HL-60 (cell line): ENCODE measurements at regions not wholly inside any gene's neighbourhood (a gene's known extent, or its start where the extent isn't known, plus 50 kb on each side); places are given as distances from the start of the nearest gene placed in this dataset.

Source experiments
- CTCF ChIP-seq: IDR thresholded peaks from one replicate; pipeline ENCODE4 v1.5.1; 2011; ENCODE audit warnings: low read length, control low read depth, inconsistent platforms; ENCODE audit not compliant: insufficient read depth
- POLR2AphosphoS5 ChIP-seq: IDR thresholded peaks from 2 replicates; pipeline ENCODE4 v1.6.1; 2012; ENCODE audit warnings: low read depth
- SPI1 ChIP-seq: IDR thresholded peaks from 2 replicates; pipeline ENCODE4 v1.6.1; 2012; ENCODE audit warnings: low read depth, mild to moderate bottlenecking, borderline replicate concordance
- TF ChIP-seq, protein P1 (sequence below): IDR thresholded peaks from 2 replicates; pipeline ENCODE4 v1.6.1; 2012; ENCODE audit warnings: low read depth; ENCODE audit not compliant: insufficient replicate concordance

- TF ChIP-seq CTCF: no peak
- TF ChIP-seq SPI1: no peak
- TF ChIP-seq POLR2AphosphoS5: no peak
- TF ChIP-seq, protein P1, sequence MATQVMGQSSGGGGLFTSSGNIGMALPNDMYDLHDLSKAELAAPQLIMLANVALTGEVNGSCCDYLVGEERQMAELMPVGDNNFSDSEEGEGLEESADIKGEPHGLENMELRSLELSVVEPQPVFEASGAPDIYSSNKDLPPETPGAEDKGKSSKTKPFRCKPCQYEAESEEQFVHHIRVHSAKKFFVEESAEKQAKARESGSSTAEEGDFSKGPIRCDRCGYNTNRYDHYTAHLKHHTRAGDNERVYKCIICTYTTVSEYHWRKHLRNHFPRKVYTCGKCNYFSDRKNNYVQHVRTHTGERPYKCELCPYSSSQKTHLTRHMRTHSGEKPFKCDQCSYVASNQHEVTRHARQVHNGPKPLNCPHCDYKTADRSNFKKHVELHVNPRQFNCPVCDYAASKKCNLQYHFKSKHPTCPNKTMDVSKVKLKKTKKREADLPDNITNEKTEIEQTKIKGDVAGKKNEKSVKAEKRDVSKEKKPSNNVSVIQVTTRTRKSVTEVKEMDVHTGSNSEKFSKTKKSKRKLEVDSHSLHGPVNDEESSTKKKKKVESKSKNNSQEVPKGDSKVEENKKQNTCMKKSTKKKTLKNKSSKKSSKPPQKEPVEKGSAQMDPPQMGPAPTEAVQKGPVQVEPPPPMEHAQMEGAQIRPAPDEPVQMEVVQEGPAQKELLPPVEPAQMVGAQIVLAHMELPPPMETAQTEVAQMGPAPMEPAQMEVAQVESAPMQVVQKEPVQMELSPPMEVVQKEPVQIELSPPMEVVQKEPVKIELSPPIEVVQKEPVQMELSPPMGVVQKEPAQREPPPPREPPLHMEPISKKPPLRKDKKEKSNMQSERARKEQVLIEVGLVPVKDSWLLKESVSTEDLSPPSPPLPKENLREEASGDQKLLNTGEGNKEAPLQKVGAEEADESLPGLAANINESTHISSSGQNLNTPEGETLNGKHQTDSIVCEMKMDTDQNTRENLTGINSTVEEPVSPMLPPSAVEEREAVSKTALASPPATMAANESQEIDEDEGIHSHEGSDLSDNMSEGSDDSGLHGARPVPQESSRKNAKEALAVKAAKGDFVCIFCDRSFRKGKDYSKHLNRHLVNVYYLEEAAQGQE: no peak
Observed at GRCh38 chr6:149160943-149161342, 156.6 kb upstream of the TAB2 start.
